GM21723 (cell line): ENCODE measurements at regions not wholly inside any gene's neighbourhood (a gene's known extent, or its start where the extent isn't known, plus 50 kb on each side); places are given as distances from the start of the nearest gene placed in this dataset.

ENCODE experiments used
- ATAC-seq: cut with Tn5 transposase; IDR thresholded peaks from one replicate; pipeline ENCODE4 v1.9.1; 2021; ENCODE audit warnings: mild to moderate bottlenecking, moderate library complexity; ENCODE audit not compliant: unreplicated experiment

- no peak for ATAC-seq
Observed at GRCh38 chr1:184141361-184141880, 89.9 kb downstream of the TSEN15 start.

GRCh38 chr1:184143449-184143848 is 91.9 kb downstream of the TSEN15 start:
- no peak for ATAC-seq

- no peak for ATAC-seq
Observed at GRCh38 chr1:184145083-184145482, 93.6 kb downstream of the TSEN15 start.

GRCh38 chr1:184146202-184146601 is 94.7 kb downstream of the TSEN15 start:
- no peak for ATAC-seq

GRCh38 chr1:184150776-184151531 is 99.4 kb downstream of the TSEN15 start:
- ATAC-seq, result no peak

GRCh38 chr1:184152434-184152898 is 100.9 kb downstream of the TSEN15 start:
- no peak for ATAC-seq

GRCh38 chr1:184152974-184153373 is 101.4 kb downstream of the TSEN15 start:
- ATAC-seq, result no peak

- ATAC-seq, result no peak
Observed at GRCh38 chr1:184153731-184154130, 102.2 kb downstream of the TSEN15 start.

GRCh38 chr1:184156521-184157393 is 105.2 kb downstream of the TSEN15 start:
- ATAC-seq, result no peak

- no peak for ATAC-seq
Observed at GRCh38 chr1:184157394-184157742, 105.8 kb downstream of the TSEN15 start.

- no peak for ATAC-seq
Observed at GRCh38 chr1:184158896-184159681, 107.6 kb downstream of the TSEN15 start.

GRCh38 chr1:184160236-184160635 is 108.7 kb downstream of the TSEN15 start:
- no peak for ATAC-seq

GRCh38 chr1:184161071-184161698 is 109.7 kb downstream of the TSEN15 start:
- ATAC-seq, result no peak

GRCh38 chr1:184162281-184162680 is 110.8 kb downstream of the TSEN15 start:
- no peak for ATAC-seq

- ATAC-seq, result peak; percentile 83
Observed at GRCh38 chr1:184163674-184164465, 112.3 kb downstream of the TSEN15 start.

- no peak for ATAC-seq
Observed at GRCh38 chr1:184164536-184164935, 113.0 kb downstream of the TSEN15 start.

- ATAC-seq, result no peak
Observed at GRCh38 chr1:184166485-184166884, 115.0 kb downstream of the TSEN15 start.

GRCh38 chr1:184167352-184167751 is 115.8 kb downstream of the TSEN15 start:
- ATAC-seq, result no peak

- ATAC-seq, result no peak
Observed at GRCh38 chr1:184170719-184171118, 119.2 kb downstream of the TSEN15 start.

GRCh38 chr1:184176058-184176457 is 124.5 kb downstream of the TSEN15 start:
- ATAC-seq, result no peak
